D721Med (cell line): ENCODE measurements at regions not wholly inside any gene's neighbourhood (a gene's known extent, or its start where the extent isn't known, plus 50 kb on each side); places are given as distances from the start of the nearest gene placed in this dataset.

ENCODE experiments used
- DNase-seq: peaks from one replicate; pipeline ENCODE4 v3.0.0; 2011; ENCODE audit warnings: low spot score; ENCODE audit not compliant: insufficient read length
- FAIRE-seq: peaks from 2 replicates; lab custom pipeline; 2011; peaks lifted over from hg19 to GRCh38; lab: Jason Lieb, UNC
- CTCF ChIP-seq: IDR thresholded peaks from 2 replicates; pipeline ENCODE4 v1.5.1; 2012; ENCODE audit warnings: mild to moderate bottlenecking, control low read depth; ENCODE audit not compliant: insufficient read depth; ENCODE audit errors: missing control alignments

- DNase-seq = no peak
- peak; percentile 29 for FAIRE-seq
- TF ChIP-seq CTCF = no peak
These were observed 74.1 kb downstream of the CRPPA start for GRCh38 chr7:16347066-16347826.

GRCh38 chr7:16345979-16346958 lies 75.1 kb downstream of the CRPPA start:
- TF ChIP-seq CTCF = no peak
- DNase-seq = no peak
- FAIRE-seq = peak; percentile 66

GRCh38 chr7:16344927-16345326 lies 76.4 kb downstream of the CRPPA start:
- TF ChIP-seq CTCF = no peak
- DNase-seq (no peak), FAIRE-seq (no peak)

- no peak for TF ChIP-seq CTCF
- FAIRE-seq = no peak
- no peak for DNase-seq
These were observed 77.7 kb downstream of the CRPPA start for GRCh38 chr7:16343612-16344011.

GRCh38 chr7:16338065-16338464 lies 83.3 kb downstream of the CRPPA start:
- FAIRE-seq = no peak
- DNase-seq = no peak
- no peak for TF ChIP-seq CTCF

- DNase-seq (no peak), FAIRE-seq (no peak)
- TF ChIP-seq CTCF = no peak
These were observed 95.2 kb downstream of the CRPPA start for GRCh38 chr7:16326106-16326505.
